ENCODE measurements at regions not wholly inside any gene's neighbourhood (a gene's known extent, or its start where the extent isn't known, plus 50 kb on each side); places are given as distances from the start of the nearest gene placed in this dataset.
"Not testable (repeated sequence)": the region's sequence is repeated elsewhere in the genome, so short reads cannot be mapped to it uniquely, and the experiment has no call there.

GRCh38 chr4:27123123-27123768, 262.6 kb downstream of the STIM2 start:
- DNase-seq = no peak

GRCh38 chr4:27123769-27124124, 263.1 kb downstream of the STIM2 start:
- no peak for DNase-seq

GRCh38 chr4:27126895-27127294, 266.3 kb downstream of the STIM2 start:
- not testable (repeated sequence) for DNase-seq

- no peak for DNase-seq
Measured at GRCh38 chr4:27128443-27128842, 267.8 kb downstream of the STIM2 start.

GRCh38 chr4:27129871-27130366, 269.3 kb downstream of the STIM2 start:
- no peak for DNase-seq

GRCh38 chr4:27132497-27132896, 271.9 kb downstream of the STIM2 start:
- no peak for DNase-seq

- DNase-seq = no peak
Measured at GRCh38 chr4:27140486-27140885, 279.8 kb downstream of the STIM2 start.

- no peak for DNase-seq
Measured at GRCh38 chr4:27141530-27141929, 280.9 kb downstream of the STIM2 start.

- no peak for DNase-seq
Measured at GRCh38 chr4:27142841-27143240, 282.2 kb downstream of the STIM2 start.

GRCh38 chr4:27145597-27145996, 285.0 kb downstream of the STIM2 start:
- DNase-seq = no peak

- DNase-seq = no peak
Measured at GRCh38 chr4:27148211-27148895, 287.7 kb downstream of the STIM2 start.

- no peak for DNase-seq
Measured at GRCh38 chr4:27149541-27150212, 289.0 kb downstream of the STIM2 start.

GRCh38 chr4:27152703-27153102, 292.1 kb downstream of the STIM2 start:
- no peak for DNase-seq

- DNase-seq = no peak
Measured at GRCh38 chr4:27154706-27155105, 294.1 kb downstream of the STIM2 start.

- no peak for DNase-seq
Measured at GRCh38 chr4:27161191-27161590, 300.6 kb downstream of the STIM2 start.

- DNase-seq = no peak
Measured at GRCh38 chr4:27168783-27169182, 308.1 kb downstream of the STIM2 start.

GRCh38 chr4:27173280-27173679, 312.6 kb downstream of the STIM2 start:
- no peak for DNase-seq

GRCh38 chr4:27176400-27176799, 315.8 kb downstream of the STIM2 start:
- peak; percentile 6 for DNase-seq

GRCh38 chr4:27176881-27177280, 316.2 kb downstream of the STIM2 start:
- no peak for DNase-seq

GRCh38 chr4:27178061-27178460, 317.4 kb downstream of the STIM2 start:
- no peak for DNase-seq

GRCh38 chr4:27181693-27182092, 321.1 kb downstream of the STIM2 start:
- DNase-seq = no peak

GRCh38 chr4:27182211-27182610, 321.6 kb downstream of the STIM2 start:
- DNase-seq = no peak

- DNase-seq = no peak
Measured at GRCh38 chr4:27184508-27185155, 324.0 kb downstream of the STIM2 start.

GRCh38 chr4:27186710-27187109, 326.1 kb downstream of the STIM2 start:
- no peak for DNase-seq
